ENCODE measurements at regions not wholly inside any gene's neighbourhood (a gene's known extent, or its start where the extent isn't known, plus 50 kb on each side); places are given as distances from the start of the nearest gene placed in this dataset.

DNA sequence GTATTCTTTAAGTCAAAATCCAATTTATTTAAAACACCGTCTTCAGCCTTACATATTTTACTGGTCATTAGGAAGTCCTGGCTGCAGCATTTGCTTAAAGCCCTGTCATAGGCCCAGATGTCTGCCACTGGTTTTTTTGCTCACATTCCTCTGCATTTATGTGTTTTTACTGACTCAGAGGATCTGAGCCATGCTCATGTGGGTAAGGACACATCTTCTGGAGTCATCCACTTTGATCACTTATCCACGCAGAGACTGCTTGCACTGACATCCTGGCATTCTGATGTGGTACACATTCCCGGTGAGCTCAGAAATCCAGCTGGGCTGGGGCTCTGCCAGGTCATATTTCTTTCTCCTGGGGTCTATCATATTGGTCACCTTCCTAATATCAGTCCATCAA lies 531.7 kb upstream of the ARGLU1 start:
- in situ Hi-C loops (cut with MboI; ENCODE audit: low pct_unique_long_range_greater_than_20kb, low sequenced_read_pairs), result no loop called here
- no peak for DNase-seq

GRCh38 chr13:107097916-107098315 lies 530.0 kb upstream of the ARGLU1 start:
- in situ Hi-C loops (cut with MboI; ENCODE audit: low pct_unique_long_range_greater_than_20kb, low sequenced_read_pairs), result no loop called here
- DNase-seq, result no peak

- no peak for DNase-seq
- in situ Hi-C loops (cut with MboI; ENCODE audit: low pct_unique_long_range_greater_than_20kb, low sequenced_read_pairs), result no loop called here
Measured at GRCh38 chr13:107095876-107096275, 527.9 kb upstream of the ARGLU1 start.

GRCh38 chr13:107091861-107092260 lies 523.9 kb upstream of the ARGLU1 start:
- DNase-seq, result no peak
- in situ Hi-C loops (cut with MboI; ENCODE audit: low pct_unique_long_range_greater_than_20kb, low sequenced_read_pairs), result no loop called here

DNA sequence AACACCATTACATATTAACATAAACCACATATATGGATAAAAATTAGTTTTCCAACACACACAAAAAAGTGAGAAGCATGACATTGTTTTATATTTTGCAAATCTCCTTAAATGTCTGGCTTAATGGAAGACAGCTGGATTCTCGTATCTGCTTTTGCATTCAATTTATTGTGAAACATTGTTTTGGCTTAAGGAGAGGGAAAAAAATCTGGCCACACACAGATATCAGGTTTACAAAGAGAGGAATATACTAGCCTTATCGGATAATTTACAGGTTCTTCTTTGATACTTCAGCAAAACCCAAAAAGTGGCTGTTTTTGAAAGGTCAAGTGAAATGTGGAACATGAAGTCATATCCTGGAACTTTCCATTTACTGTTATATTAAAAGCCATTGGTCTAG lies 523.5 kb upstream of the ARGLU1 start:
- DNase-seq, result no peak
- in situ Hi-C loops (cut with MboI; ENCODE audit: low pct_unique_long_range_greater_than_20kb, low sequenced_read_pairs), result no loop called here

GRCh38 chr13:107088061-107088460 lies 520.1 kb upstream of the ARGLU1 start:
- in situ Hi-C loops (cut with MboI; ENCODE audit: low pct_unique_long_range_greater_than_20kb, low sequenced_read_pairs), result no loop called here

GRCh38 chr13:107079423-107080049 lies 511.6 kb upstream of the ARGLU1 start:
- in situ Hi-C loops (cut with MboI; ENCODE audit: low pct_unique_long_range_greater_than_20kb, low sequenced_read_pairs), result no loop called here
- no peak for DNase-seq

More at GRCh38 chr13:107088061-107088460, 520.1 kb upstream of the ARGLU1 start:
- no peak for DNase-seq

DNA sequence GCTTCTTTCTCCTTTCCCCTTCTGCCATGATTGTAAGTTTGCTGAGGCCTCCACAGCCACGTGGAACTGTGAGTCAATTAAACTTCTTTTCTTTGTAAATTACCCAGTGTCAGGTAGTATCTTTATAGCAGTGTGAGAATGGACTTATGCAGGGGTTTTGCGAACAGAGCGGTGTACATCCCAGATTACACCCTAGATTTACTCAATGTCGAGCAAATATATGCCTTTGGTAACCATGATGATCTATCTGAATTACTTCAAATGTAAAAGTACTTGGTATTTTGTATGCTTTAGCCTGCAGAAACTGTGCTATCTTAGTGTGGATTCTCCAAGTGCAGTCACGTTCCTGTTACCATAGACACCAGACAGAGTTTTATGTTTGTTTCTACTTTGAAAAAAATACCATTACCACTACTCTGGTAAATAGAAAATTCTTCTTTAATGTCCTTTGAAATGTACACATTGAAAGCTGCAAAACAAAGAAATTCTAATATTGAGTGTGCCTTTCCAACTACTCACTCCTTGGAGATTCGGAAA lies 510.4 kb upstream of the ARGLU1 start:
- in situ Hi-C loops (cut with MboI; ENCODE audit: low pct_unique_long_range_greater_than_20kb, low sequenced_read_pairs), result no loop called here
- no peak for DNase-seq

DNA sequence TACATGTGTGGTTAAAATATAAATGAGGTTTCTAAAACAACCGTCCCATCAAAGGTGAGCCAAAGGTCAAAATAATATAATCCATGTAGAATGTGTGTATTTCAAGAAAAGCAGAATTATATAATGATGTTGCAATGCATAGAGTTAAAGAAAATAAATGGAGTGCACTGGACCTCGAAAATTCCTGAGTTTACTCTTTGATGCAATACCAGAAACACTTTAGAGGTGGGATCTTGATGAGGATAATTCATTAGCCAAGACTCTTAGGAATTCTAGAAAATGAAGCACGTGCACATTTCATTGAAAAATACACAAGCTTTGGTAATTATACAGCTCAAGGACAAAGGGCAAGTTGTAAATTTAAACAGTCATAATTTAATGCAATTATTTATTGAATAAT lies 508.9 kb upstream of the ARGLU1 start:
- in situ Hi-C loops (cut with MboI; ENCODE audit: low pct_unique_long_range_greater_than_20kb, low sequenced_read_pairs), result no loop called here
- DNase-seq, result no peak

DNA sequence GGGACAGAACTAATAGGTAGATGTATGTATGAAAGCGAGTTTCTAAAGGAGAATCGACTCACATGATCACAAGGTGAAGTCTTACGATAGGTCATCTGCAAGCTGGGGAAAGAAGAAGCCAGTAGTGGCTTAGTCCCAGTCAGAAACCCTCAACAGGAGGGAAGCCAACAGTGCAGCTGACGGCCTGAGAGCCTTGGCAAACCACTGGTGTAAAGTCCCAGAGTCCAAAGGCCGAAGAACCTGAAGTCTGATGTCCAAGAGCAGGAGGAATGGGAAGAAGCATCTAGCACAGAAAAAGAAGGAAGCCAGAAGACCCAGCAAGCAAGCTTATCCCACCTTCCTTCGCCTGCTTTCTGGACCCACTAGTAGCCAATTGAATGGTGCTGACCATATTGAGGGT lies 507.6 kb upstream of the ARGLU1 start:
- in situ Hi-C loops (cut with MboI; ENCODE audit: low pct_unique_long_range_greater_than_20kb, low sequenced_read_pairs), result no loop called here
- DNase-seq, result no peak

GRCh38 chr13:107070792-107071191 lies 502.9 kb upstream of the ARGLU1 start:
- in situ Hi-C loops (cut with MboI; ENCODE audit: low pct_unique_long_range_greater_than_20kb, low sequenced_read_pairs), result no loop called here
- no peak for DNase-seq

GRCh38 chr13:107069108-107069776 lies 501.3 kb upstream of the ARGLU1 start:
- no peak for DNase-seq
- in situ Hi-C loops (cut with MboI; ENCODE audit: low pct_unique_long_range_greater_than_20kb, low sequenced_read_pairs), result no loop called here

DNA sequence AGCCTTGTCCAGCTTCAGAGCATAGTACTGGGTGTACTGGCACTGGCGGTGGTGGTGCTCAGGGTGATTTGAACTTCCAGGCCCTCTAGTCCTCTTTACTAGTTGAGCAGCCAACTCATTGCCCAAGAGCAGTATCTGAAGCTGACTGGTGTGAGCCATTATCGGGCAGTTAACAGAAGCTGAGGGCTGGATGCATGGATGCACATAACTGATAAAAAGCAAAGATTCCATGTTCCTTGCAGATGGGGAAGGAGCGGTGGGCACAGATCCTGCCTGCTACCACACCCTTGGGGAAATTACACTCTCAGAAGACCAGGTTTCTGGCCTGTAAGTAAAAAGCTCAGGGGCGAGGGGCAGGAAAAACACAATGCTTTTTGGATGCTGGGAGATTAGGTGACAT lies 499.4 kb upstream of the ARGLU1 start:
- in situ Hi-C loops (cut with MboI; ENCODE audit: low pct_unique_long_range_greater_than_20kb, low sequenced_read_pairs), result no loop called here
- no peak for DNase-seq

DNA sequence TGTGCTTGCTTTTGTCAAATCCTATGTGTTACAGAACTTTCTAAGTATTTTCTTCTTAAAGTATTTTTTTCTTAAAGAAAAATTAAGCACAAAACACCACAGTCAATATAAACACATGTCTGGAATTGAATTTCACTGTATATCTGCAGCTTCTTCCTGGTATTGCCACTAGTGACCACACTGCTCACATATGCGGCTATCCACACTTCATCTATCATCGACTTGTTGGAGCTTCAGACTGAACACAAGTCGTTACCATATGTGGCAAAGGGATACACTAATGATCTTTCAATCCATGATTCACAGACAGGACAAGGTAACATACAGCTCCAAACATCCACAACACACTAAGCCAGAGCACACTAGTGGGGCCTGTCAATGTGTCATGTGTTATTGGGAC lies 498.4 kb upstream of the ARGLU1 start:
- no peak for DNase-seq
- in situ Hi-C loops (cut with MboI; ENCODE audit: low pct_unique_long_range_greater_than_20kb, low sequenced_read_pairs), result no loop called here

GRCh38 chr13:107065036-107065435 lies 497.1 kb upstream of the ARGLU1 start:
- no peak for DNase-seq
- in situ Hi-C loops (cut with MboI; ENCODE audit: low pct_unique_long_range_greater_than_20kb, low sequenced_read_pairs), result no loop called here

- in situ Hi-C loops (cut with MboI; ENCODE audit: low pct_unique_long_range_greater_than_20kb, low sequenced_read_pairs), result no loop called here
- DNase-seq, result peak; percentile 31
Measured at GRCh38 chr13:107057028-107057631, 489.2 kb upstream of the ARGLU1 start.

GRCh38 chr13:107043021-107043956 lies 475.4 kb upstream of the ARGLU1 start:
- no peak for DNase-seq
- in situ Hi-C loops (cut with MboI; ENCODE audit: low pct_unique_long_range_greater_than_20kb, low sequenced_read_pairs), result no loop called here

DNA sequence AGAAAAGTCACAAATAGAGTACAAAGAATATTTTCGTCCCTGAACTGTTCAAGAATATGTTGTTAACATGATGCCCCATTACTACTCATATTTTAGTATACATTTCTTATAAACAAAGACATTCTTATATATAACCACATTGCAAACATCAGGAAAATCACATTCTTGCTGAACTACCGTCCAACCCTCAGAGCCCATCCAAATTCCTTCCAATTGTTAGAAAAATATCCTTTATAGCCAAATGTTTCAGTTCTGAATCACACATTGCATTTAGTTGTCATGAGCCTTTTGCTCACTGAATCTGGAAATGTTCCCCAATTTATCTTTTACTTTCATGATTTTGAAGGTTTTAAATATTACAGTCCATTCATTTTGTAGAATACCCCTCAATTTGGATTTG lies 467.8 kb upstream of the ARGLU1 start:
- DNase-seq, result no peak
- in situ Hi-C loops (cut with MboI; ENCODE audit: low pct_unique_long_range_greater_than_20kb, low sequenced_read_pairs), result no loop called here

DNA sequence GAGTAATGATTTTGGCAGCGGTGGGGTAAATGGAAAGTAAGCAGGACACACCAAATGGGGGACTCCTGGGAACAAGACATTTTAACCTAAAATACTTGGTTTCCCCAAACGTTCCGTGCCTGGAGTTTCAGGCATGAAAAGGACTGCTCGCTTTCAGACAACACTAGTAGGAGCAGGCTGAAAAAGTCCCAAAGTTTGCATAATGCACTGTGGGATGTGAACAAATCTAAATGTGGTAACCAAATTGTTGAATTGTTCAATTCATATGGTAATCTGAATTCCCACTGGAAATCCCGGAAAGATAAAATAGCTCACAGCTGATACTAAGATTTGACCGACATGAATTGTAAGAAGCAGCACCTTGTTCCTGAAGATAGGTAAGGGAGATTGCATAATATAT lies 467.2 kb upstream of the ARGLU1 start:
- in situ Hi-C loops (cut with MboI; ENCODE audit: low pct_unique_long_range_greater_than_20kb, low sequenced_read_pairs), result no loop called here

More for the DNA sequence above, 467.2 kb upstream of the ARGLU1 start:
- DNase-seq, result no peak

Data from KBM-7 (cell line).